Keratinocyte (primary cell): ENCODE measurements at regions not wholly inside any gene's neighbourhood (a gene's known extent, or its start where the extent isn't known, plus 50 kb on each side); places are given as distances from the start of the nearest gene placed in this dataset.

Source experiments
- CTCF ChIP-seq, 3 experiments: IDR thresholded peaks in 1 of 3; conservative IDR thresholded peaks in 1 of 3; optimal IDR thresholded peaks in 1 of 3; 2 replicates in 2 of 3; 3 replicates in 1 of 3; pipeline versions ENCODE3 to v1.5.1; 2011; ENCODE audit warnings: low read length in 3 of 3, mild to moderate bottlenecking in 3 of 3, moderate library complexity in 2 of 3, control low read depth in 1 of 3, inconsistent platforms in 1 of 3; ENCODE audit not compliant: insufficient read depth in 2 of 3; ENCODE audit errors: extremely low read depth in 1 of 3
- EZH2 ChIP-seq: IDR thresholded peaks from one replicate; pipeline ENCODE4 v1.6.1; 2012; ENCODE audit warnings: inconsistent platforms, mild to moderate bottlenecking, low read length, moderate library complexity

DNA sequence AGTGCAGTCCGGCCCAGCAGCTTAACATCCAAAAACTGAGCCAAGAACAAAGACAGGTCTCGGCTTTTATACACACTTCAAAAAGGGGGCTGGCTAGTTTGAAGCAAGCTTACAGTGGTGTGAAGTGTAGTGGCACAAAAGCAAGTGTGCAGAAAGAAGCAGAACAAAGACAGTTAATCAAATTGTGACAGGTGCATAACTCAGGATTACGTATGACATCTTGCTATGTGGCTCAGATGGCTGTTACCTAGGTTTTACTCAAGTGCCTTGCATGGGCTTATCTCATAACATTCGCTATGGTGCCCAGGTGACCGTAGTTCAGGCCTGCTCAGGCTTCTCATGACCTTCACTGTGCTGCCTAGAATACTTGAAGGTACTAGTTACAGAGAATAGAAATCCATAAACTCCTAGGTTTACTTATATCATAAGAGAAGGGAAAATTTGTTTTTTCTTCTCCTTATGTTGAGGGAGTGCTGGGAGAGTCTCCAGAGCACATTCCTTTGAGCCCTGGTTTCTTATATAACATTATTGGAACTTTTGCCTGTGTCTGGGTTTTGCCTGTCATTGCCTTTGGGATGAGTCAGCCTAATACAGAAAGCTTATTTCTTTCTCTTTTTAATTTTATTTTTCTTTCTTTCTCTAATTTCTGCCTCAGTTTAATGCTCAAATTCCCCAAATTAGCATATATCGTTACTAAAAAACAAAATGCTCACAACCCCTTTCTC, 1629.1 kb upstream of the PCDH20 start:
- TF ChIP-seq CTCF (optimal IDR thresholded peaks at IDR 0.05 in 1 of 3, IDR thresholded peaks at IDR 0.05 in 1 of 3, conservative IDR thresholded peaks at IDR 0.05 in 1 of 3; ENCODE audit: extremely low read depth in 1 of 3, insufficient read depth in 2 of 3, low read length in 3 of 3) (no peak), EZH2 (no peak)
